ENCODE measurements at regions not wholly inside any gene's neighbourhood (a gene's known extent, or its start where the extent isn't known, plus 50 kb on each side); places are given as distances from the start of the nearest gene placed in this dataset.

- no peak overlapping the region for H3K27ac ChIP-seq
- no peak for TF ChIP-seq CTCF (conservative IDR thresholded peaks at IDR 0.05)
Measured at GRCh38 chr16:58820411-58820810, 86.3 kb upstream of the GOT2 start.

- TF ChIP-seq CTCF (conservative IDR thresholded peaks at IDR 0.05), result no peak
Measured at GRCh38 chr16:58815181-58815888, 81.2 kb upstream of the GOT2 start.

GRCh38 chr16:58814348-58814801 lies 80.3 kb upstream of the GOT2 start:
- peak overlapping the region; percentile 27; the same call in 1 of the 2 replicates for H3K27ac ChIP-seq
- TF ChIP-seq CTCF (conservative IDR thresholded peaks at IDR 0.05), result peak; percentile 85

More at GRCh38 chr16:58815181-58815888, 81.2 kb upstream of the GOT2 start:
- H3K27ac ChIP-seq, result no peak overlapping the region

GRCh38 chr16:58809213-58809612 lies 75.1 kb upstream of the GOT2 start:
- peak overlapping the region; percentile 28; the same call in 1 of the 2 replicates for H3K27ac ChIP-seq
- no peak for TF ChIP-seq CTCF (conservative IDR thresholded peaks at IDR 0.05)

DNA sequence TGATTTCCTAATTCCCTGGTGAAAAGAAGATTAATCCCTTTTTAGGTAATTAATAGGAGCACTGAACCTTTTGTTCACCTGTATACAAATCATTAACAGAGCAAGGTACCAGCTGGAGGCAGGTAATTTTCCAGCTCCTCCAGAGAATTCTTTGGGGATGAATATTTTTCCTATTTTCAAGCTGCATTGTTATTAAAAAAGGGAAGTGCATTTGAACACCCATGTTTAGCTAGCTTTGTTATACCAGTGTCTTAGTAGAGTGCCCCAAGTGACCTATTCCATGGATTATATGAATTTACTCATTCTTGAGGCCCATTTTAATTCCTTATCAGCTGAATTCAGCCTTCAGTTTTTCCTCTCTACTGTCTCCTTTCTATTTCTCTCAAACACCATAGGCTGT lies 73.2 kb upstream of the GOT2 start:
- no peak overlapping the region for H3K27ac ChIP-seq
- TF ChIP-seq CTCF (conservative IDR thresholded peaks at IDR 0.05), result no peak

DNA sequence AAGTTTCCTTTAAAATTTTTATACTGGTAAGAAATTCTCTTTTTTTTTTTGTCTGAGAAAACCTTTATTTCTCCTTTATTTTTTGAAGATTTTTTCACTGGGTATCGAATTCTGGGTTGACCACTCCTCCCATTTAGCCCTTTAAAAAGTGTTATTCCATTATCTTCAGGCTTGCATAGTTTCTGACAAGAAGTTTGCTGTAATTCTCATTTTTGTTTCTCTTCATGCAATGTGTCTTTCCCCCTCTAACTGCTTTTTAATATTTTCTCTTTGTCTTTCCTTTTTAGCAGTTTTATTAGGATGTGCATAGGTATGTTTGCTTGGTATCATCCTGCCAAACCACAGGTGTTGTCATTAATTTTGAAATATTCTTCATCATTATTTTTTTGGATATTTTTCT lies 67.7 kb upstream of the GOT2 start:
- H3K27ac ChIP-seq, result no peak overlapping the region

More for the DNA sequence above, 67.7 kb upstream of the GOT2 start:
- TF ChIP-seq CTCF (conservative IDR thresholded peaks at IDR 0.05), result no peak
